ENCODE measurements at regions not wholly inside any gene's neighbourhood (a gene's known extent, or its start where the extent isn't known, plus 50 kb on each side); places are given as distances from the start of the nearest gene placed in this dataset.

GRCh38 chr14:83734431-83734830 lies 1795.5 kb upstream of the FLRT2 start:
- TF ChIP-seq POLR2A (IDR thresholded peaks at IDR 0.05; ENCODE audit: low read length) (no peak), GATA1 (IDR thresholded peaks at IDR 0.05; ENCODE audit: low read depth, low read length) (no peak)

All from erythroblast (primary cell).